ENCODE measurements at regions not wholly inside any gene's neighbourhood (a gene's known extent, or its start where the extent isn't known, plus 50 kb on each side); places are given as distances from the start of the nearest gene placed in this dataset.
"Not testable (repeated sequence)": the region's sequence is repeated elsewhere in the genome, so short reads cannot be mapped to it uniquely, and the experiment has no call there.

DNA sequence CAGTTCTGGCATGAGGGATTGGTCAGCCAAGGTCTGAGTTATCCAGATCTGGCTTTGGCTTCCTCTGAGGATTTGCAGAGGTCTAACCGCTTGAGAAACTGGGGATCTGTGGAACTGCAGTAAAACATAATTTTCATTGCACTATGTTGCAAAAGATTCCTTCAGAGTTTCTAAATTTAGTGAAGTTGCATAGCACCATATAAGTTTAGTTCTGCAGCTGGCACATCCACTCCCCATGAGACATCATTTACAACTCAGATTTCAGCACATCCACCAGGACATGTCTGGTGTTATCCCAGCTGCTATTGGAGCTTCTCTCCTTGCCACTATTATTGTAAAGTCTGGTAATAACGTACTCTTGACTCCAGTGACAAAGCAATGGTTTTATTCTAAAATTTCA is 181.5 kb downstream of the CWF19L2 start:
- H3K27ac ChIP-seq, result no peak overlapping the region
- H3K4me1 ChIP-seq (replicated peaks in 1 of 2), result no peaks in the 10 kb centered on the region
- no peak overlapping the region for H3K4me3 ChIP-seq
- 0 to 100% (median 76%) methylated on average over 1 to 2 of the region's 2 CpGs; no CpG with 5 or more reads in 3 of the 10 experiments for WGBS, 10 experiments
- in situ Hi-C loops (cut with MboI; ENCODE audit: low pct_unique_long_range_greater_than_20kb in 2 of 9, low sequenced_read_pairs in 9 of 9, unreplicated experiment in 9 of 9), result no loop called here
- peak in 2 of 8 experiments; percentile 34 to 73 for ATAC-seq (replicated peaks in 6 of 8)

DNA sequence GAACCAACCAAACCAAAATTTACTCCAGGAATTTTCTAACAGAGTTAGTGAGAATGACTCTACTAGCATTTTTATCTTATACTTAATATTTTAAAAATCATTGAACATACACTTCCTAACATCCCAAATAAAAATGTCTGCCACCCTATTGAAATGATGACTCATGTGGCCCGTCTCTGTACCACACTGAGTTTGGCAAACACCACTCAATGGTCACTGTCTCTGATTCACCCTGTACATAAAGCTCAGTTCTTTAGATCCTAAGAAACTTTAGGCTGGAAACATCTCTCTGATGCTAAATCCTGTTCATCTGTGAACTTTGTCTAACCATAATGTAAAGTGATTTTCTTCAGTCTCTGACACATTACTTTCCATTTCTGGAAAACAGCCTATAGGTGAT is 182.0 kb downstream of the CWF19L2 start:
- H3K27ac ChIP-seq, result no peak overlapping the region
- H3K4me3 ChIP-seq, result no peak overlapping the region
- no peaks in the 10 kb centered on the region for H3K4me1 ChIP-seq (replicated peaks in 1 of 2)
- ATAC-seq (replicated peaks in 6 of 8), result no peak
- in situ Hi-C loops (cut with MboI; ENCODE audit: low pct_unique_long_range_greater_than_20kb in 2 of 9, low sequenced_read_pairs in 9 of 9, unreplicated experiment in 9 of 9), result no loop called here
- WGBS, 10 experiments, result 0 to 75% (median 29%) methylated on average over 1 of the region's 1 CpG; no CpG with 5 or more reads in 6 of the 10 experiments

DNA sequence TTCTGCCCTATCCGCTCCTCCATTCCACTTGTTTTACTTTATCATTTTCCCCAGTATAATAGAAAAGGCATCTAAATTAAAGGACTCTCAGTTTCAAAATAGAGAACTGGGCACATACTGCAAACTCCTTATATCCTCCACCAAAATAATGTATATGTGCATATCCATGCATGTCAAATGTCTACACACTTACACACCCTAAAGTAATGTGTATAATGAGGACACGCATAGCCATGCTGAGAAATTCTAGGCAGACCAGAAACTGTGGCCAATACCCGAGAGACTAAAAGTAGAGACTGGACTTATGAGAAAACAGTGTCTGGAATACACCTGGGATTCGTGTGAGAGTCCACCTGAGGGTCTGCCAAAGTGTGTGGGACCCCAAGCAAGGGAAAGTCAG is 183.5 kb downstream of the CWF19L2 start:
- Histone ChIP-seq H3K4me3 (no peak overlapping the region), H3K27ac (no peak overlapping the region), H3K4me1 (replicated peaks in 1 of 2) (no peaks in the 10 kb centered on the region)
- WGBS, 10 experiments, result 23 to 100% (median 58%) methylated on average over 1 to 4 of the region's 4 CpGs; no CpG with 5 or more reads in 1 of the 10 experiments
- ATAC-seq (replicated peaks in 6 of 8), result peak in 2 of 8 experiments; percentile 43 to 94
- in situ Hi-C loops (cut with MboI; ENCODE audit: low pct_unique_long_range_greater_than_20kb in 2 of 9, low sequenced_read_pairs in 9 of 9, unreplicated experiment in 9 of 9), result no loop called here

DNA sequence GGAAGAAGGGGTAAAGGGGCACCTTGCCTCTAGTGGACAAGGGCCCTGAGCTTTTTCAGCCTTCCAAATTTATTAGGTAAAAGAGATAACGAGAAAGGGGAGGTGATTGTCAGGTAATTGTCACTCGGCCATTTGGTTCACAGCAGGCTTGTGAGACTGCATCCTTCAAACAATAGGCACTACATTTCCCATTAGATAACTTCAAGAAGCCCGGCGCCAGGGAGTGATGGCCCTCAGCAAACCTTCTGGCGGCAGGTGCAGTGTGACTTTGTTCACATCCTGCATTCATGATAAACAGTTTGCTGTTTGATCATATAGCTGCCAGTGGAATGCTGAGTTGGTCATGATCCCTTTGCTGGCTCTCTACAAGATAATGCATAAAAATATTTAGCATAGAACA is 185.1 kb downstream of the CWF19L2 start:
- in situ Hi-C loops (cut with MboI; ENCODE audit: low pct_unique_long_range_greater_than_20kb in 2 of 9, low sequenced_read_pairs in 9 of 9, unreplicated experiment in 9 of 9), result no loop called here
- Histone ChIP-seq H3K4me1 (replicated peaks in 1 of 2) (no peaks in the 10 kb centered on the region), H3K4me3 (no peak overlapping the region), H3K27ac (no peak overlapping the region)
- no peak for ATAC-seq (replicated peaks in 6 of 8)
- 28 to 94% (median 64%) methylated on average over 1 to 5 of the region's 5 CpGs; no CpG with 5 or more reads in 2 of the 10 experiments for WGBS, 10 experiments

DNA sequence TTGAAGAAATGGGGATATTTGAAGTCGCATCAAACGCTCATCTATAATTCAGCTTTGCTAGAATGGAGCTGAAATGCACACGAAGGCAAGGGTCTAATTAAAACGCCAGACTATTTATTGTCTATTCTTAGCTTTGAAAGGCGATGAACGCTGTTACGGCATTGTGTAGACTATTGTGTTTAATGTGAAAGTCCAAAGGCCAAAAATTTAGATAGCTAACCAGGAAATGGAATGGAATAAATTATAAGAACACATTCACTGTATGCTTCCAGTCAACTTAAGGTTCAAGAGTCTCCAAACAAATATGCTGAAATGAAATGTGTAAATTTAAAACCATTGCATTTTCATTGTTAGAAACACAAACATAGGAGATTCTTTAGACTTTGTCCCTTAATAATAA is 186.2 kb downstream of the CWF19L2 start:
- ATAC-seq (replicated peaks in 6 of 8), result no peak
- 56 to 99% (median 91%) methylated on average over 3 to 7 of the region's 7 CpGs for WGBS, 10 experiments
- no peak overlapping the region for H3K27ac ChIP-seq
- H3K4me3 ChIP-seq, result no peak overlapping the region
- H3K4me1 ChIP-seq (replicated peaks in 1 of 2), result no peaks in the 10 kb centered on the region
- in situ Hi-C loops (cut with MboI; ENCODE audit: low pct_unique_long_range_greater_than_20kb in 2 of 9, low sequenced_read_pairs in 9 of 9, unreplicated experiment in 9 of 9), result no loop called here

DNA sequence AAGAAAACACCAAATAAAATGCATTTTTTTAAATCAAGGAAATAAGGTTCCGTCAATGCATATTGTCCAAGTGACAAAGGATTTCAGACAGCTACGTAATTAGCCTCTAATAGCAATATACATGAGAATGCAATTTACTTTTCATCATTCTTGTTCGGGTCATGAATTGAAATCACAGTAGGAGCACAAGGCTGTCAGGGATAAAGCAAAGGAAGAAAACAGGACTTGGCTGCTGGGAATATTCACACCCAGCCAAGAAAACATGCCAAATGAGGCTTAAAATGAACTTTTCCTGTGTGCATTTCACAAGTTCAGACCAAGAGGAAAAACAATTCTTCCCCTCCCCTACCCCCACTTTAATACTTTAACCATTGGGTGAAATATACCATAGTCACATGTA is 188.6 kb downstream of the CWF19L2 start:
- no peaks in the 10 kb centered on the region for H3K4me1 ChIP-seq (replicated peaks in 1 of 2)
- H3K27ac ChIP-seq, result no peak overlapping the region
- ATAC-seq (replicated peaks in 6 of 8), result peak in 4 of 8 experiments; percentile 24 to 63 (median 46)
- H3K4me3 ChIP-seq, result no peak overlapping the region
- 22 to 88% (median 57%) methylated on average over 1 to 3 of the region's 3 CpGs; no CpG with 5 or more reads in 2 of the 10 experiments for WGBS, 10 experiments
- in situ Hi-C loops (cut with MboI; ENCODE audit: low pct_unique_long_range_greater_than_20kb in 2 of 9, low sequenced_read_pairs in 9 of 9, unreplicated experiment in 9 of 9), result no loop called here

DNA sequence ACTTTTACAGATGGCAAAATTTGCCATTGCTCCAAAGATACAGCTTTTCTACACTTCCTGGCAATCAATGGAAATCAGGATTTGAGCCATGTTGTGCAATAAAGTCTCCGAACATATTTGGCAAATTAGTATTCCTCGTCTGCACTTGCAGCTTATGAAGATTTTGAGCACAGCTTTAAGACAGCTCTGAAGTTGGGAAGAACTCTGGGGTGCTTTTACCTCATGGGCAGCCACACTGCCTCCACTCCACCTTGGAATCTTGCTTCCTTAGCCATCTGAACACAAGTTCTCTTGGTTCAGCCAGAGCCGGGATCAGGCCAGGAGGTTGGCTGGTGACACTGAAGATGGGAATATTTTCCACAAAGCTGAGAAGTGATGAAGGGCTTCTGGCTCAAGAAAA is 191.2 kb downstream of the CWF19L2 start:
- no peak overlapping the region for H3K27ac ChIP-seq
- WGBS, 10 experiments, result 13 to 90% (median 87%) methylated on average over 2 to 3 of the region's 3 CpGs; no CpG with 5 or more reads in 5 of the 10 experiments
- no peak overlapping the region for H3K4me3 ChIP-seq
- in situ Hi-C loops (cut with MboI; ENCODE audit: low pct_unique_long_range_greater_than_20kb in 2 of 9, low sequenced_read_pairs in 9 of 9, unreplicated experiment in 9 of 9), result no loop called here
- no peak for ATAC-seq (replicated peaks in 6 of 8)
- H3K4me1 ChIP-seq (replicated peaks in 1 of 2), result no peaks in the 10 kb centered on the region

DNA sequence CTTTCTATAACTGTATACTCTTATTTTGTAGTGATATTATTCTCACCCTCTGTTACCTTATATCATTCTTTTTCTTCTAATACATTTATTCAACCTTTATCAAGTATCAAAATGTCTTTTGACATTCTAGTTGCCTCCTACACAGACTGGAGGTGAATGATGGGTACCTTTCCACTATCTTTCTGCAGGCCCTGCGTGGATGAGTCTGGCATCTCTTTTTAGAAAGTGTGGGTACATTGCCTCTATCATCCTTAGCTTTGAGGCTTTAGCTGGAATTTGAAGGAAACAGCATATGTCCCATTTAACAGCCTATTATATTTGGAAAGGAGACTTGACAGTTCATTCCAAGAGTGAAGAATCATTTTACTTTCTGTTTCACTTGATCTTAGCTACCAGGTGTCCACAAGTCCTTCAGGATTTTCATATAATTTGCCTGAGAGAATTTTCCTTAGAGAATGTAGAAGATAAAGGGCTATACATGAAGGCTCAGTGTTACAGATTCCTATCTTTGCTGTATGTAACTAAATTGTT is 192.0 kb downstream of the CWF19L2 start:
- no peak overlapping the region for H3K27ac ChIP-seq
- in situ Hi-C loops (cut with MboI; ENCODE audit: low pct_unique_long_range_greater_than_20kb in 2 of 9, low sequenced_read_pairs in 9 of 9, unreplicated experiment in 9 of 9), result no loop called here
- H3K4me3 ChIP-seq, result no peak overlapping the region
- ATAC-seq (replicated peaks in 6 of 8), result no peak
- WGBS, 10 experiments, result 33 to 100% (median 82%) methylated on average over 1 of the region's 1 CpG; no CpG with 5 or more reads in 2 of the 10 experiments
- H3K4me1 ChIP-seq (replicated peaks in 1 of 2), result no peaks in the 10 kb centered on the region

DNA sequence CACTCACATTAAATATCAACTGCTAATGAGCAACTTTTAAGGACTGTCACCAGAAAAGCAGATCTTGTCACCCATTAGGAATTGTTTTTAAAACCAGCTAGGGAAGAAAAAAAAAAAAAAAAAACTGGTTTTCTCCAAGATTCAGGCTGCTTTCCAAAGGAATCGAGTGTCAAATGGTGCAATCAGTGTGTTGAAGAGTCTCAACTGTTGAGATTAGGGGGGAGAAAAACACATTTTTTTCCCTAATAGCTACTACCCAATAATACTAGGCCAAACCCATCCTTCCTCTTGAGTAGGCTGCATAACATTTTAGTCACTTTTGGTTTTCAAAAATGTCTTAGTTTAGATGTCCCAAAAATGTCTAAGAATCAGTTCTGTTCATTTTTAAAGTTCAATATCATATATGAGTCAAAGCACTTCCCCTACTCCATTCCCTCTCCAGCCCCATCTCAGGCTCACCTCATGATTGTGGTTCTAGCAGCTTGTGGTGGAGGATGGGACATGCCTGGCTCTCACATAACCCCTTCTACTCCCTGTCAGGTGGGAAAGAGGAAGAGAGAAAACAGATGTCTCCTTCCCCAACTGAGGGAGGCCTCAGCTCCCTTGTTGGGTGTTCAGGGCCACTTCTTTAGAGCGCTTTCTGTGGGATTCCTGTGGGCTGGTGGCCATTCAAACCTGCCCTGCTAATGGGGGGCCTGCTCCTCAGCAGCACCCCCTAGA is 193.6 kb downstream of the CWF19L2 start:
- no peak overlapping the region for H3K4me3 ChIP-seq
- in situ Hi-C loops (cut with MboI; ENCODE audit: low pct_unique_long_range_greater_than_20kb in 2 of 9, low sequenced_read_pairs in 9 of 9, unreplicated experiment in 9 of 9), result no loop called here
- no peak for ATAC-seq (replicated peaks in 6 of 8)
- no peak overlapping the region for H3K27ac ChIP-seq
- H3K4me1 ChIP-seq (replicated peaks in 1 of 2), result peaks cover 0 to 11% of the 10 kb centered on the region in 2 donors
- WGBS, 10 experiments, result 27 to 70% (median 59%) methylated on average over 1 to 2 of the region's 2 CpGs; no CpG with 5 or more reads in 2 of the 10 experiments

DNA sequence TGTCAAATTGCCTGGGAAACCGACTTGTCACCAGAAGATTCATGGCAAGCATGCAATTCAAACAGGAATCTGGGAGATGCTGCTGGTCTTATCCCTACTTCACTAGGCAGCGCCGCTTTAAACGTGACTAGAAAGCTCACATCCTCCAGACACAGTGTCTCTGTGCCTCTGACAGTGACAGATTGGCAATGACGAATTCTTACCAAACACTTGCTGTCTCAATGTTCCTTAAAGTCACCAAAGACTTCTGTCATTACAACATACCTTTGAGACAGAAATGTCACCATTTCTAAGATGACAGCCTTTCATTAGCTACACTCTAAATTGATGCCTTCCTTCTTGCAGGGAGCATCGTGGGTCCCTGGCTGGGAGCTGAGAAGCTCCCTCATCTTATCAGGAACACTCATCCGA is 197.8 kb downstream of the CWF19L2 start:
- no peak overlapping the region for H3K4me3 ChIP-seq
- in situ Hi-C loops (cut with MboI; ENCODE audit: low pct_unique_long_range_greater_than_20kb in 2 of 9, low sequenced_read_pairs in 9 of 9, unreplicated experiment in 9 of 9), result no loop called here
- H3K4me1 ChIP-seq (replicated peaks in 1 of 2), result peaks cover 0 to 22% of the 10 kb centered on the region in 2 donors
- ATAC-seq (replicated peaks in 6 of 8), result peak in 5 of 8 experiments; percentile 94 to 98 (median 96)
- WGBS, 10 experiments, result 27 to 100% (median 41%) methylated on average over 1 to 7 of the region's 7 CpGs; no CpG with 5 or more reads in 2 of the 10 experiments
- no peak overlapping the region for H3K27ac ChIP-seq

DNA sequence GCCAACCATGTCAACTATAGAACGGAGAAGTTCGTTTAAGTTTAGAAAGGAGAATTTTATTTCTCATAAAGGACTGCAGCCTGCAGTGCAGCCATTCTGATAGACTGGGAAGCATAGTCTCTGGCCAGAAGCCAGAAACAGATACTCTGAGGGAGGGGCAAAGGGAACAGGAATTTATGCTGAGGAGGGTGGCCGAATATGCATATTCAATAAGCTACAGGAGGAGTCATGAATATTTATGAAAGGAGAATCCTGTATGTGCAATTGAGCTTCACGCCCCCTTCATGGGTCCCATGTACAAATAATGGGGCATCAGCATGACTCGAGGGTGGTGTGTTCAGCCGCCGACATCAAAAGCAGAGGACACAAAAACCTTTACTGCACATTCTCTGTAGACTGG is 199.9 kb downstream of the CWF19L2 start:
- in situ Hi-C loops (cut with MboI; ENCODE audit: low pct_unique_long_range_greater_than_20kb in 2 of 9, low sequenced_read_pairs in 9 of 9, unreplicated experiment in 9 of 9), result no loop called here
- ATAC-seq (replicated peaks in 6 of 8), result peak; percentile 5 to 96 (median 47)
- H3K4me3 ChIP-seq, result no peak overlapping the region
- 27 to 90% (median 78%) methylated on average over 2 to 6 of the region's 7 CpGs; no CpG with 5 or more reads in 4 of the 10 experiments for WGBS, 10 experiments
- H3K27ac ChIP-seq, result no peak overlapping the region
- H3K4me1 ChIP-seq (replicated peaks in 1 of 2), result peaks cover 0 to 22% of the 10 kb centered on the region in 2 donors

DNA sequence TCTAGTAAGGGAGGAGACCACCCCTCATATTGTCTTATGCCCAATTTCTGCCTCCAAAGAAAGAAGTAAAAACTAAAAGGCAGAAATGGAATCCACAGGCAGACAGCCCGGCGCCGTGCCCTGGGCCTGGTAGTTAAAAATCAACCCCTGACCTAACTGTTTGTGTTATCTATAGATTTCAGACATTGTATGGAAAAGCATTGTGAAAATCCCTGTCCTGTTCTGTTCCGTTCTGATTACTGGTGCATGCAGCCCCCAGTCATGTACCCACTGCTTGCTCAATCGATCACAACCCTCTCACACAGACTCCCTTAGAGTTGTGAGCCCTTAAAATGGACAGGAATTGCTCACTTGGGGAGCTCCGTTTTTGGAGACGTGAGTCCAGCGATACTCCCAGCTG is 204.0 kb downstream of the CWF19L2 start:
- H3K4me1 ChIP-seq (replicated peaks in 1 of 2); in situ Hi-C loops (cut with MboI; ENCODE audit: low pct_unique_long_range_greater_than_20kb in 2 of 9, low sequenced_read_pairs in 9 of 9, unreplicated experiment in 9 of 9); H3K27ac ChIP-seq; ATAC-seq (replicated peaks in 6 of 8); H3K4me3 ChIP-seq: not testable (repeated sequence)
- WGBS, 10 experiments, result 75 to 87% methylated on average over 4 to 5 of the region's 8 CpGs; no CpG with 5 or more reads in 8 of the 10 experiments

DNA sequence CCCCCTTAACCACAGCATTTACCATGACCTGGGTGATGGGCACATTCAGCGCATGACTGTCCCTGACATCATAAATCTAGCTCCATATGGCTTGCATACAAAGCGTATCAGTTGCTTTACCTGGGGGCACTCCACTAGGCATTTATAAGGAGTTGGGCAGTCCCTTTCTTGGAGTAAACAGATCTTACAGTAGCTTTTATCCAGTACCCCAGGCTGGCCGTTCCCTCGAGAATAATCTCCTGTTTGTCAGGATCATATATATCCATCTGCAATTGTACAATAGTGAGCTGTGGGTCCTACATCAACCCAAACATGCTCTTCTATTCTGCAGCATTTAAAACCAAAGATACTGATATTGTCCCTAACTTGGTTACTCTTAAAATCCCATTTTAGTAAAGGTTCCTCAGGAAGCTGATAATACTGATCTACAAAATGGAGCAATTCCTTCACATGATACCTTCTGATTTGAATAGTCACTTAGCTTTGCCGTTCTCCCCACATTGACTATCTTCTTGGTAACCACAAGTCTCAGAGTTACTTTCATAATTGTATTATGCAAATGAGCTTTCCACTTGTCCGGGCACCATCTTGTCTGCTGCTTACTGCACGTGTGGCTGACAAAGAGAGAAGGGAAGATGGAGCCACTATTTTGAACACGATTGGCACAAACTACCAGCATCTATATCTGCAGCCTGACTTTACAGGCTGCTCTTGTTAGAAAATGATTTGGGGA is 205.0 kb downstream of the CWF19L2 start:
- Histone ChIP-seq H3K4me1 (replicated peaks in 1 of 2) (peaks cover 3 to 5% of the 10 kb centered on the region in 2 donors), H3K4me3 (no peak overlapping the region), H3K27ac (no peak overlapping the region)
- in situ Hi-C loops (cut with MboI; ENCODE audit: low pct_unique_long_range_greater_than_20kb in 2 of 9, low sequenced_read_pairs in 9 of 9, unreplicated experiment in 9 of 9), result no loop called here
- WGBS, 10 experiments, result 20 to 98% (median 74%) methylated on average over 1 to 8 of the region's 8 CpGs; no CpG with 5 or more reads in 1 of the 10 experiments
- no peak for ATAC-seq (replicated peaks in 6 of 8)

All from motor neuron (in vitro differentiated cells).